ENCODE measurements at regions not wholly inside any gene's neighbourhood (a gene's known extent, or its start where the extent isn't known, plus 50 kb on each side); places are given as distances from the start of the nearest gene placed in this dataset.

DNA sequence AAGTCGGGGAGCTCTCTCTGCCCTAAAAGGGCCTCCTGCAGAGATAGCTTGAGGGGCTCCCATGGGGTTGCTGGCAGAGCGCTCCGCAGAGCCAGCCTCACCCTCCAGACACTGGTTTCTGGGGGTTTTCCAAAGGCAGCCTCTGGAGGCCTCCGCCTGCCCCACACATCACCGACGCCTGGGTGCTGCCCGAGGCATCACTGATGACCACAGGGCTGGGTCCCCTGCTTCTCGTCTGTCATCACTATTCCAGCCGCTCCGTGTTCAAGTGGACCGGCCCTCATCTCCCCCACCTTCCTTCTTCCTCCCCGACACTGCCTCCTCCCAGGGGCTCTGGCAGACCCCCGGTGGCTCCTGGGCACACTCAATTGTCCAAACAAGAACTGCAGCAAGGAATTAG, 64.1 kb upstream of the IRX4 start:
- TF ChIP-seq, protein P1, sequence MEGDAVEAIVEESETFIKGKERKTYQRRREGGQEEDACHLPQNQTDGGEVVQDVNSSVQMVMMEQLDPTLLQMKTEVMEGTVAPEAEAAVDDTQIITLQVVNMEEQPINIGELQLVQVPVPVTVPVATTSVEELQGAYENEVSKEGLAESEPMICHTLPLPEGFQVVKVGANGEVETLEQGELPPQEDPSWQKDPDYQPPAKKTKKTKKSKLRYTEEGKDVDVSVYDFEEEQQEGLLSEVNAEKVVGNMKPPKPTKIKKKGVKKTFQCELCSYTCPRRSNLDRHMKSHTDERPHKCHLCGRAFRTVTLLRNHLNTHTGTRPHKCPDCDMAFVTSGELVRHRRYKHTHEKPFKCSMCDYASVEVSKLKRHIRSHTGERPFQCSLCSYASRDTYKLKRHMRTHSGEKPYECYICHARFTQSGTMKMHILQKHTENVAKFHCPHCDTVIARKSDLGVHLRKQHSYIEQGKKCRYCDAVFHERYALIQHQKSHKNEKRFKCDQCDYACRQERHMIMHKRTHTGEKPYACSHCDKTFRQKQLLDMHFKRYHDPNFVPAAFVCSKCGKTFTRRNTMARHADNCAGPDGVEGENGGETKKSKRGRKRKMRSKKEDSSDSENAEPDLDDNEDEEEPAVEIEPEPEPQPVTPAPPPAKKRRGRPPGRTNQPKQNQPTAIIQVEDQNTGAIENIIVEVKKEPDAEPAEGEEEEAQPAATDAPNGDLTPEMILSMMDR (IDR thresholded peaks at IDR 0.05; ENCODE audit: low read depth, low read length), result no peak
- no peak for TF ChIP-seq EZH2phosphoT487 (IDR thresholded peaks at IDR 0.05; ENCODE audit: low read depth)
- no peak overlapping the region for H3K27ac ChIP-seq (ENCODE audit: low read length)
- H2AFZ ChIP-seq (ENCODE audit: low read depth, low read length), result no peak overlapping the region
- no peaks in the 10 kb centered on the region for H3K36me3 ChIP-seq (replicated peaks; ENCODE audit: low read depth, low read length)
- no peak overlapping the region for H3K4me2 ChIP-seq (ENCODE audit: low read length)
- no peaks in the 10 kb centered on the region for H3K27me3 ChIP-seq (ENCODE audit: low read depth, low read length)
- H3K4me3 ChIP-seq (ENCODE audit: low read length), result no peak overlapping the region
- H3K9ac ChIP-seq (ENCODE audit: low read length), result no peak overlapping the region
- no peaks in the 10 kb centered on the region for H3K79me2 ChIP-seq (ENCODE audit: low read length)
- no peaks in the 10 kb centered on the region for H4K20me1 ChIP-seq (ENCODE audit: insufficient read depth, low read length)
- no peaks in the 10 kb centered on the region for H3K4me1 ChIP-seq (ENCODE audit: low read length)
- no peaks in the 10 kb centered on the region for H3K9me3 ChIP-seq (ENCODE audit: insufficient read depth, low read length)

DNA sequence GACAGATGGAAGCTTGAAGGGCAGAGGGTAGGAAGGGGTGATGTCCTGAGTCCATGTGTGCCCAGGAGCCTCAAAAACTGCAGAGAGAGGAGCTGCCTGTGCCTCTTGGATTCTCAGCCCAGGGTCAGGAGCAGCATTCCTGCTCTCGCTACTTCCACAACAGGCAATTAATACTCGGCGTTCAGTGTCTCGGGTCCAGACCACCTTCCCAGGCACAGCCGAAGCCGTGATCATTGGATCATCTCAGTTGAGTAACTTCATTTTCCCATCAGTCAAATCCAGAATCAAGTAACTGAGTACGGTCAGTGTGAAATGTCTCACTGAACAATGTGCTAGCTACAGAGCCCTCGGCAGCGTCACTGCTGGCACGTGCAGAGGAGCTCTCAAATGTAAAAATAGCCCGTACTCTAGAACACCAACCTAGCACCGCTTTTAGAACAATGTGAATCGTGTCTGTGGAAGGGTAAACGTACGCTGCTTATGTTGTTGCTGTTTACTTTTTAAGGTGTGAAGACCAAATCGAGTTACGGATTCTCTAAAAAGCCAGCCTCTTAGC, 63.5 kb upstream of the IRX4 start:
- Histone ChIP-seq H4K20me1 (ENCODE audit: insufficient read depth, low read length) (no peaks in the 10 kb centered on the region), H3K4me3 (ENCODE audit: low read length) (no peak overlapping the region), H3K27me3 (ENCODE audit: low read depth, low read length) (no peaks in the 10 kb centered on the region), H3K9me3 (ENCODE audit: insufficient read depth, low read length) (no peaks in the 10 kb centered on the region), H3K4me1 (ENCODE audit: low read length) (no peaks in the 10 kb centered on the region), H2AFZ (ENCODE audit: low read depth, low read length) (no peak overlapping the region), H3K9ac (ENCODE audit: low read length) (no peak overlapping the region), H3K4me2 (ENCODE audit: low read length) (no peak overlapping the region), H3K79me2 (ENCODE audit: low read length) (no peaks in the 10 kb centered on the region), H3K27ac (ENCODE audit: low read length) (no peak overlapping the region), H3K36me3 (replicated peaks; ENCODE audit: low read depth, low read length) (no peaks in the 10 kb centered on the region)
- no peak for TF ChIP-seq EZH2phosphoT487 (IDR thresholded peaks at IDR 0.05; ENCODE audit: low read depth)
- TF ChIP-seq, protein P1 (IDR thresholded peaks at IDR 0.05; ENCODE audit: low read depth, low read length), result no peak

DNA sequence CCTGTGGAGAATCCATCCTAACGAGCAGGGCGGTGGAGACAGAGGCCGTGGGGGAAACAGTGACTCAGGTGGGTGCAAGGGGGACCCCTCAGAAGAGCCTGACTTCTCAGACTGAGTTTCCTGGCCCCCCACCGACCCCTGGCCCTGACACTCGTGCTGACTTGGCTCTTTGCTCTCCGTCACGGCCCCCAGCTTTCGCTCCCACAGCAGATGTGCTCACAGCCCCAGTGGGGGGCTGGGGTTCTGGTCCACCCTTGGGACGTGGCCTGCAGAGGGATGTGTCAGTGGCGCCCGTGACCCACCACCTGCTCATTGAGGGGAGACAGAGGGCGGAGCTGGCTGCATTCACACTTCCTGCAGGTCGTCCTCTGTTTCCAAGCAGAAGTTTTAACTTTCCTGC, 62.9 kb upstream of the IRX4 start:
- Histone ChIP-seq H3K27me3 (ENCODE audit: low read depth, low read length) (no peaks in the 10 kb centered on the region), H2AFZ (ENCODE audit: low read depth, low read length) (no peak overlapping the region), H3K27ac (ENCODE audit: low read length) (no peak overlapping the region), H3K36me3 (replicated peaks; ENCODE audit: low read depth, low read length) (no peaks in the 10 kb centered on the region), H3K9ac (ENCODE audit: low read length) (no peak overlapping the region), H4K20me1 (ENCODE audit: insufficient read depth, low read length) (no peaks in the 10 kb centered on the region), H3K4me2 (ENCODE audit: low read length) (no peak overlapping the region), H3K4me1 (ENCODE audit: low read length) (no peaks in the 10 kb centered on the region), H3K79me2 (ENCODE audit: low read length) (no peaks in the 10 kb centered on the region), H3K9me3 (ENCODE audit: insufficient read depth, low read length) (no peaks in the 10 kb centered on the region), H3K4me3 (ENCODE audit: low read length) (no peak overlapping the region)
- no peak for TF ChIP-seq EZH2phosphoT487 (IDR thresholded peaks at IDR 0.05; ENCODE audit: low read depth)
- TF ChIP-seq, protein P1 (IDR thresholded peaks at IDR 0.05; ENCODE audit: low read depth, low read length), result no peak

DNA sequence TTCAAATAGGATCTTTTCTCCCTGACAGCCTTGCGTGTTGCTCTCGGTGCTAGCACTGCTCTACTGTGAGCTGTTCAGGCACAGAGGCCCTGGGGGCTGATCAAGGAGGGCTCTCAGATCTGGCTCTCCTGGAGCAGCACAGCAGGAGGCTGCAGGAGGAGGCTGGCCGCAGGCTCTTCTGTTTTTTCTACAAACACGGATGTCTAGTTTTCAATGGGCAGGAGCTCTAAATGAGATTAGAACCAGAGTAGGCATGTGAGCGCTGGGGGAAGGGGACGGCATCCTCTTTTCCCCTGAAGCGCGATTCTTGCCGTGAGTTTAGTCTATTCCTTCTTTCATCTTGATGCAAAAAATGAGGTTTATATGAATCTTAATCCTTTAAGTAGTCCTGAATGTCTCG, 61.7 kb upstream of the IRX4 start:
- no peaks in the 10 kb centered on the region for H4K20me1 ChIP-seq (ENCODE audit: insufficient read depth, low read length)
- no peaks in the 10 kb centered on the region for H3K79me2 ChIP-seq (ENCODE audit: low read length)
- no peak overlapping the region for H2AFZ ChIP-seq (ENCODE audit: low read depth, low read length)
- no peaks in the 10 kb centered on the region for H3K9me3 ChIP-seq (ENCODE audit: insufficient read depth, low read length)
- H3K27me3 ChIP-seq (ENCODE audit: low read depth, low read length), result no peaks in the 10 kb centered on the region
- no peaks in the 10 kb centered on the region for H3K4me1 ChIP-seq (ENCODE audit: low read length)
- H3K36me3 ChIP-seq (replicated peaks; ENCODE audit: low read depth, low read length), result no peaks in the 10 kb centered on the region
- no peak overlapping the region for H3K4me3 ChIP-seq (ENCODE audit: low read length)
- TF ChIP-seq, protein P1 (IDR thresholded peaks at IDR 0.05; ENCODE audit: low read depth, low read length), result no peak
- no peak for TF ChIP-seq EZH2phosphoT487 (IDR thresholded peaks at IDR 0.05; ENCODE audit: low read depth)
- H3K9ac ChIP-seq (ENCODE audit: low read length), result no peak overlapping the region
- H3K27ac ChIP-seq (ENCODE audit: low read length), result no peak overlapping the region
- no peak overlapping the region for H3K4me2 ChIP-seq (ENCODE audit: low read length)

Measured in OCI-LY3 (cell line).